ENCODE measurements at regions not wholly inside any gene's neighbourhood (a gene's known extent, or its start where the extent isn't known, plus 50 kb on each side); places are given as distances from the start of the nearest gene placed in this dataset.
A peak's percentile ranks its signal among the peaks of the same experiment; 100 is the strongest.

DNA sequence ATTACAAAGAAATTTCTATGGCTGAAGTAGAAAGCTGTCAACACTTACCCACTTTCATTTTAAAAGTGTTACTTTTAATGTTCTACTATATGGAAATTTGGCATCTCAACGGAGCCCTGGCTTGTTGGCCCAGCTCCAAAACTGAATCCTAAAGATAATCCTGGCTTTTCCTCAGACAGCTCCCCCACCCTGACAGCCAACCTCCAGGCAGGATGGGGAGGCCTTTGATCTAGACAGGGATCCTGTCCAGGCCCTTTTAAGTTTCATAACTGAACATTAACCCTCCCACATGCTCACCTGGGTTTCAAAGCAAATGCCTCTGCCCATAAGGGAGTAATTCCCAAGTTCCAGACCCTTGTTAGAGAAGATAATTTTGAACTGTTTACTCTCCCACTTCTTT is 99.3 kb upstream of the RALGPS2 start:
- peaks cover 1% of the 10 kb centered on the region; the same call in 1 of the 2 replicates for H3K9me3 ChIP-seq (ENCODE audit: control insufficient read depth, insufficient read depth, low read length)
- no peaks in the 10 kb centered on the region for H4K20me1 ChIP-seq (ENCODE audit: insufficient read depth, low read length)
- in situ Hi-C loops (cut with MboI; ENCODE audit: low sequenced_read_pairs) (no loop called here), dilution Hi-C loops (cut with HindIII; ENCODE audit: low sequenced_read_pairs, unreplicated experiment) (no loop called here), intact Hi-C loops (cut with micrococcal nuclease) (loop anchor here (5.0 kb wide), 1 partner anchor 102 kb away; the partner anchor contains the start of gene RALGPS2)
- 0 out of 4 replicates have a peak, but pooled peaks cover 0 to 3% of the 10 kb centered on the region in 2 experiments for H3K79me1 ChIP-seq (ENCODE audit: low read depth in 1 of 2, low read length in 2 of 2)
- H3K56ac ChIP-seq (ENCODE audit: extremely low read depth, insufficient read depth, low read length), result no peak overlapping the region
- H4K8ac ChIP-seq (ENCODE audit: low read depth in 2 of 2, low read length in 2 of 2), result peak overlapping the region in 1 of 2 experiments; percentile 38; a peak in 1 of 4 replicates
- no peaks in the 10 kb centered on the region for H3K36me3 ChIP-seq (ENCODE audit: control insufficient read depth, insufficient read depth, low read length)
- no peak overlapping the region for H2BK5ac ChIP-seq (ENCODE audit: low read depth, low read length, poor library complexity, severe bottlenecking)
- no peak overlapping the region for H2BK20ac ChIP-seq (ENCODE audit: low read depth, low read length)
- H3K27ac ChIP-seq (ENCODE audit: insufficient read depth, low read length), result peak overlapping the region; percentile 33; the same call in 1 of the 2 replicates
- peaks cover 22% of the 10 kb centered on the region for H3K4me1 ChIP-seq (ENCODE audit: control insufficient read depth, insufficient read depth, low read length)
- ChIA-PET CTCF (no interaction called here), POLR2A (ENCODE audit: unreplicated experiment) (no interaction called here)
- H3K9me1 ChIP-seq (ENCODE audit: insufficient read depth, low read length), result peaks cover 6% of the 10 kb centered on the region
- no peak for DNase-seq
- H3K9ac ChIP-seq (ENCODE audit: low read depth, low read length), result no peak overlapping the region
- no peak overlapping the region for H3K4me3 ChIP-seq (ENCODE audit: insufficient read depth, low read depth, low read length)
- WGBS, 2 experiments (ENCODE audit: extremely low coverage in 2 of 2, insufficient read length in 1 of 2), result no CpG with 5 or more reads among the region's 1 CpG
- peak overlapping the region; percentile 5; the same call in 1 of the 2 replicates for H2BK120ac ChIP-seq (ENCODE audit: low read depth, low read length)
- TF ChIP-seq CEBPB (IDR thresholded peaks at IDR 0.05; ENCODE audit: low read depth, low read length) (no peak), RCOR1 (IDR thresholded peaks at IDR 0.05; ENCODE audit: insufficient replicate concordance, low read length) (no peak), RFX5 (IDR thresholded peaks at IDR 0.05; ENCODE audit: low read depth, low read length) (no peak), BHLHE40 (IDR thresholded peaks at IDR 0.05; ENCODE audit: low read depth, low read length) (no peak), MXI1 (IDR thresholded peaks at IDR 0.05; ENCODE audit: borderline replicate concordance, low read depth, low read length) (no peak), RAD21 (IDR thresholded peaks at IDR 0.05; ENCODE audit: low read length) (no peak), FOS (IDR thresholded peaks at IDR 0.05; ENCODE audit: low read depth, low read length) (no peak), NFE2L2 (IDR thresholded peaks at IDR 0.05; ENCODE audit: low read depth, low read length) (no peak), MAZ (IDR thresholded peaks at IDR 0.05; ENCODE audit: borderline replicate concordance, low read depth, low read length) (no peak), CHD1 (IDR thresholded peaks at IDR 0.05; ENCODE audit: low read depth, low read length) (no peak), POLR2A (IDR thresholded peaks at IDR 0.05; ENCODE audit: low read depth, low read length) (no peak), SMC3 (IDR thresholded peaks at IDR 0.05; ENCODE audit: low read depth, low read length) (no peak), MAFK (IDR thresholded peaks at IDR 0.05; ENCODE audit: low read depth, low read length) (no peak)
- TF ChIP-seq, protein P1, sequence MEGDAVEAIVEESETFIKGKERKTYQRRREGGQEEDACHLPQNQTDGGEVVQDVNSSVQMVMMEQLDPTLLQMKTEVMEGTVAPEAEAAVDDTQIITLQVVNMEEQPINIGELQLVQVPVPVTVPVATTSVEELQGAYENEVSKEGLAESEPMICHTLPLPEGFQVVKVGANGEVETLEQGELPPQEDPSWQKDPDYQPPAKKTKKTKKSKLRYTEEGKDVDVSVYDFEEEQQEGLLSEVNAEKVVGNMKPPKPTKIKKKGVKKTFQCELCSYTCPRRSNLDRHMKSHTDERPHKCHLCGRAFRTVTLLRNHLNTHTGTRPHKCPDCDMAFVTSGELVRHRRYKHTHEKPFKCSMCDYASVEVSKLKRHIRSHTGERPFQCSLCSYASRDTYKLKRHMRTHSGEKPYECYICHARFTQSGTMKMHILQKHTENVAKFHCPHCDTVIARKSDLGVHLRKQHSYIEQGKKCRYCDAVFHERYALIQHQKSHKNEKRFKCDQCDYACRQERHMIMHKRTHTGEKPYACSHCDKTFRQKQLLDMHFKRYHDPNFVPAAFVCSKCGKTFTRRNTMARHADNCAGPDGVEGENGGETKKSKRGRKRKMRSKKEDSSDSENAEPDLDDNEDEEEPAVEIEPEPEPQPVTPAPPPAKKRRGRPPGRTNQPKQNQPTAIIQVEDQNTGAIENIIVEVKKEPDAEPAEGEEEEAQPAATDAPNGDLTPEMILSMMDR (conservative IDR thresholded peaks at IDR 0.05; ENCODE audit: low read depth, low read length), result no peak
- TF ChIP-seq, protein P2, sequence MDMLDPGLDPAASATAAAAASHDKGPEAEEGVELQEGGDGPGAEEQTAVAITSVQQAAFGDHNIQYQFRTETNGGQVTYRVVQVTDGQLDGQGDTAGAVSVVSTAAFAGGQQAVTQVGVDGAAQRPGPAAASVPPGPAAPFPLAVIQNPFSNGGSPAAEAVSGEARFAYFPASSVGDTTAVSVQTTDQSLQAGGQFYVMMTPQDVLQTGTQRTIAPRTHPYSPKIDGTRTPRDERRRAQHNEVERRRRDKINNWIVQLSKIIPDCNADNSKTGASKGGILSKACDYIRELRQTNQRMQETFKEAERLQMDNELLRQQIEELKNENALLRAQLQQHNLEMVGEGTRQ (IDR thresholded peaks at IDR 0.05; ENCODE audit: low read depth, low read length), result no peak
- TF ChIP-seq, protein P3, sequence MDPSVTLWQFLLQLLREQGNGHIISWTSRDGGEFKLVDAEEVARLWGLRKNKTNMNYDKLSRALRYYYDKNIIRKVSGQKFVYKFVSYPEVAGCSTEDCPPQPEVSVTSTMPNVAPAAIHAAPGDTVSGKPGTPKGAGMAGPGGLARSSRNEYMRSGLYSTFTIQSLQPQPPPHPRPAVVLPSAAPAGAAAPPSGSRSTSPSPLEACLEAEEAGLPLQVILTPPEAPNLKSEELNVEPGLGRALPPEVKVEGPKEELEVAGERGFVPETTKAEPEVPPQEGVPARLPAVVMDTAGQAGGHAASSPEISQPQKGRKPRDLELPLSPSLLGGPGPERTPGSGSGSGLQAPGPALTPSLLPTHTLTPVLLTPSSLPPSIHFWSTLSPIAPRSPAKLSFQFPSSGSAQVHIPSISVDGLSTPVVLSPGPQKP (IDR thresholded peaks at IDR 0.05; ENCODE audit: borderline replicate concordance, low read depth, low read length), result no peak
- 0 out of 3 replicates have a peak overlapping the region, but pooled peaks have one; percentile 18 for H2BK15ac ChIP-seq (ENCODE audit: low read depth, low read length)
- no peak overlapping the region for H3K14ac ChIP-seq (replicated peaks; ENCODE audit: low read depth, low read length)
- no peak overlapping the region; the same call in 1 of the 2 replicates for H2AK5ac ChIP-seq (ENCODE audit: low read depth, low read length)
- H3K27me3 ChIP-seq (ENCODE audit: control insufficient read depth, insufficient read depth, low read length), result no peaks in the 10 kb centered on the region
- H2AFZ ChIP-seq (replicated peaks; ENCODE audit: low read length, poor library complexity), result no peak overlapping the region
- H4K5ac ChIP-seq (ENCODE audit: low read depth, low read length), result peak overlapping the region; percentile 76
- H3K4me2 ChIP-seq (ENCODE audit: low read depth, low read length), result no peak overlapping the region
- H4K91ac ChIP-seq (ENCODE audit: insufficient read depth, low read depth, low read length), result 0 out of 2 replicates have a peak overlapping the region, but pooled peaks have one; percentile 1
- H2AK9ac ChIP-seq (replicated peaks; ENCODE audit: low read depth, low read length, poor library complexity), result no peak overlapping the region
- peak overlapping the region; percentile 75 for H3K18ac ChIP-seq (ENCODE audit: low read depth, low read length)
- H3K4ac ChIP-seq (ENCODE audit: low read depth, low read length), result peak overlapping the region; percentile 71
- no peak overlapping the region for H3K23ac ChIP-seq (ENCODE audit: low read depth, low read length)
- no peak for ATAC-seq (ENCODE audit: low read depth)
- no TSS peak for BruUV-seq (replicated peaks)
